ENCODE measurements at regions not wholly inside any gene's neighbourhood (a gene's known extent, or its start where the extent isn't known, plus 50 kb on each side); places are given as distances from the start of the nearest gene placed in this dataset.

- peaks cover 39% of the 10 kb centered on the region for H3K4me1 Mint-ChIP-seq
- H3K27ac Mint-ChIP-seq = no peak overlapping the region
- no peaks in the 10 kb centered on the region for H3K27me3 Mint-ChIP-seq
- H3K9me3 Mint-ChIP-seq = peaks cover 45% of the 10 kb centered on the region
- H3K4me3 Mint-ChIP-seq = no peak overlapping the region
- no peak for DNase-seq
- intact Hi-C loops (cut with micrococcal nuclease) = no loop called here
- peaks cover 77% of the 10 kb centered on the region for H3K36me3 Mint-ChIP-seq (ENCODE audit: low read depth)
Observed at GRCh38 chr11:14593671-14594070, 49.9 kb upstream of the PDE3B start.
